Heart left ventricle (tissue), 16 donors: ENCODE measurements at regions not wholly inside any gene's neighbourhood (a gene's known extent, or its start where the extent isn't known, plus 50 kb on each side); places are given as distances from the start of the nearest gene placed in this dataset.

ENCODE experiments used
- ATAC-seq, 4 donors: fragments of 200-7000 bp; cut with Tn5 transposase; one replicate each; pipeline ENCODE4 v1.9.1; 2020 to 2022; ENCODE audit warnings: moderate library complexity in 4 of 4, mild to moderate bottlenecking in 3 of 4, moderate number of reproducible peaks in 1 of 4
- DNase-seq, 5 donors: peaks; one replicate each; pipeline ENCODE4 v3.0.0-alpha.2; 2020
- H3K27ac ChIP-seq, 12 donors: fragments of 200-600 bp; sonication (generic) in 4 of 12; one replicate each; pipeline versions ENCODE4 v1.5.0 to v1.8.0; 2016 to 2022; ENCODE audit warnings: mild to moderate bottlenecking in 2 of 12
- H3K27me3 ChIP-seq, 9 donors: fragments of 200-600 bp; sonication (generic) in 2 of 9; one replicate each; pipeline versions ENCODE4 v1.5.1 to v1.8.0; 2016 to 2022; ENCODE audit warnings: mild to moderate bottlenecking in 3 of 9
- H3K36me3 ChIP-seq, 9 donors: fragments of 200-600 bp; sonication (generic) in 2 of 9; one replicate each; pipeline versions ENCODE4 v1.5.0 to v1.8.0; 2018 to 2022; ENCODE audit warnings: mild to moderate bottlenecking in 2 of 9
- H3K4me1 ChIP-seq, 12 donors: fragments of 200-600 bp; sonication (generic) in 4 of 12; one replicate each; pipeline versions ENCODE4 v1.5.0 to v1.8.0; 2016 to 2022; ENCODE audit warnings: mild to moderate bottlenecking in 3 of 12
- H3K4me3 ChIP-seq, 12 donors: fragments of 200-600 bp; sonication (generic) in 4 of 12; one replicate each; pipeline versions ENCODE4 v1.5.0 to v1.8.0; 2017 to 2022; ENCODE audit warnings: mild to moderate bottlenecking in 9 of 12, moderate library complexity in 4 of 12
- H3K9me3 ChIP-seq, 12 donors: fragments of 200-600 bp; sonication (generic) in 4 of 12; one replicate each; pipeline versions ENCODE4 v1.5.0 to v1.8.0; 2016 to 2022; ENCODE audit warnings: mild to moderate bottlenecking in 1 of 12
- CTCF ChIP-seq, 12 donors: fragments of 200-600 bp; sonication (generic) in 4 of 12; IDR thresholded peaks; one replicate each; pipeline versions ENCODE4 v1.5.0 to v1.8.0; 2018 to 2022; ENCODE audit warnings: antibody characterized with exemption in 12 of 12, mild to moderate bottlenecking in 5 of 12
- POLR2A ChIP-seq, 2 donors: fragments of 450-650 bp; IDR thresholded peaks; one replicate each; pipeline ENCODE4 v1.6.1; 2017; ENCODE audit warnings: antibody characterized with exemption in 2 of 2, mild to moderate bottlenecking in 2 of 2, moderate library complexity in 2 of 2
- WGBS, 4 donors: extraction: QIAGEN DNeasy Blood & Tissue Kit in 2 of 4; methylation state at CpG; one replicate each; pipeline versions ENCODE4 v1.1.5 to v1.1.7; 2013 to 2018; 5-methylcytosine and 5-hydroxymethylcytosine counted together
- intact Hi-C, 10 donors: fragments of 100-400 bp; cut with DNase I; formaldehyde crosslinking; loops; one replicate each; pipeline versions ENCODE4 v1.11.1 to v1.14.2; 2022
- donor health status: ischemic (EF 13 %, LVEDD 7.1; RV severe dilation, severe dysfunction).
- donor health status: healthy with polysubstance abuse.
- donor health status: DM: no; HTN: yes; CAD: no.
- donor health status: DM: no; HTN: no; CAD: no.
- donor health status: ischemic (EF 25% LVEDD 6.9; RV normal size, moderate dysfunction).
- donor health status: ischemic (EF 25% LVEDD 5.7; RV mildly dilated, moderate dysfunction).
- donor health status: healthy.
- donor health status: DM: yes; HTN: yes; CAD: no.
- donor health status: ischemic (EF 35%, LVEDD 5.7; RV mildly dilated, moderate dysfunction).
- donor health status: nonischemic (EF 11% LVEDD 7.7; RV severe dilation, severe dysfunction).
- donor health status: DM: yes; HTN: yes; CAD: no.
- donor health status: PGD.
- donor health status: ischemic (EF 29% LVEDD 5.4; RV normal size, mild dysfunction).
- donor health status: nonischemic (EF 23%, LVEDD 6.1; RV moderate dilation, normal function).

GRCh38 chr6:14210077-14210476 lies 92.5 kb downstream of the CD83 start:
- DNase-seq, result no peak
- Histone ChIP-seq H3K27ac (peak overlapping the region in 8 of 12 donors; percentile 82 to 95 (median 90)), H3K36me3 (no peaks in the 10 kb centered on the region), H3K4me3 (peak overlapping the region in 8 of 12 donors; percentile 73 to 90 (median 78)), H3K4me1 (peaks cover 0 to 23% (median 15%) of the 10 kb centered on the region in 12 donors), H3K27me3 (no peaks in the 10 kb centered on the region), H3K9me3 (no peaks in the 10 kb centered on the region)
- intact Hi-C loops, result loop anchor here (2.0 to 10.0 kb wide), 28 partner anchors 215 to 1415 kb away; partner anchors contain the start of gene JARID2 (in 3 of the 10)
- TF ChIP-seq POLR2A (IDR thresholded peaks at IDR 0.05) (no peak), CTCF (IDR thresholded peaks at IDR 0.05) (no peak)
- ATAC-seq, result no peak
- 61 to 71% (median 65%) methylated on average over 10 of the region's 10 CpGs for WGBS, 4 donors

DNA sequence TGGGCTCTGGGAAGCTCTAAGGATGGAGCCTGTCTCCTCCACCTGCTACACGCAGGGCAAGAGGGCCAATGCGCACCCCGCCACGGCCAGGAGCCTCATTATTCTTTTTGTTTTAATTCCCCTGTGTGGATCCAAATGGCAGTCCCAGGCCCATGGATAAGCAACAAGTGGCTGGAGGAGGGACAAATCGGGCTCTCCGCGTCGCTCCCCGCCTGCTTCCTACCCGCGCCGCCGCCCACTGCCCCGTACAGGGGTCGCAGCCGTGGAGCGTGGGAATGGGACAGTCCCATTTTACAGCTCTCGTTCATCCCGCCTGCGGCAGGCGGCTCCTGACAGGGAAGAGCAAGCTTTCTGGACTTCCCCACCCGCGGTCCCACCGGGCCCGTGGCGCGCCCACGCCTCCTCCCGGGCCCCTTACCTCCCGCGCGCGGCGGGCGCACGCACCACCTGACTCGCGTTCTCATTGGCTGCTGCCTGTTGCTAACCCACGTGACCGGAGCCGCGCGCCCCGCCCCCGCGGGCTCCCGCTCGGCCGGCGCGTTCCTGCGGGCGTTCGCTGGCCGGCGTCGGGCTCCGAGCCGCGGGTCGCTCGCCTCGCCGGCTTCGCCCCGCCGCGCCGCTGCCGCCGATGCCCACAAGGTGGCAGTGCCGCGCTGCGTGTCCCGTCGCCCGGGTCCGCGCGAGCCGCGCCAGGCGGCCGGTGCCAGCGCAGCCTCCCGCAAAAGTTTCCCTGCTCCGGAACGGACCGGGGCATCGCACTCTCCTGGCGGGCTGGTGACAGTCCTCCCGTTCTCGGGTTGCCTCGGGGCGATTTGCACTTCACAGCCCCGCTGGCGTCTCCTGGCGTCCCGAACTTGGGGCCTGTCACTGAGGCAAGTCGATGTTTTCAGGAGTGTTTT lies 93.3 kb downstream of the CD83 start:
- Histone ChIP-seq H3K36me3 (no peaks in the 10 kb centered on the region), H3K4me1 (peaks cover 0 to 23% (median 15%) of the 10 kb centered on the region in 12 donors), H3K9me3 (no peaks in the 10 kb centered on the region), H3K27ac (peak overlapping the region; percentile 82 to 95 (median 88)), H3K4me3 (peak overlapping the region; percentile 53 to 90 (median 78)), H3K27me3 (no peaks in the 10 kb centered on the region)
- TF ChIP-seq CTCF (IDR thresholded peaks at IDR 0.05), result peak; percentile 28 to 98 (median 72)
- TF ChIP-seq POLR2A (IDR thresholded peaks at IDR 0.05), result peak in 1 of 2 donors; percentile 69
- ATAC-seq, result peak; percentile 90 to 97 (median 95)
- peak; percentile 96 to 97 (median 96) for DNase-seq
- intact Hi-C loops, result loop anchor here (1.0 to 10.0 kb wide), 32 partner anchors 214 to 1414 kb away; partner anchors contain the start of gene JARID2 (in 4 of the 10)
- 1 to 2% (median 1%) methylated on average over 48 to 100 of the region's 100 CpGs for WGBS, 4 donors

DNA sequence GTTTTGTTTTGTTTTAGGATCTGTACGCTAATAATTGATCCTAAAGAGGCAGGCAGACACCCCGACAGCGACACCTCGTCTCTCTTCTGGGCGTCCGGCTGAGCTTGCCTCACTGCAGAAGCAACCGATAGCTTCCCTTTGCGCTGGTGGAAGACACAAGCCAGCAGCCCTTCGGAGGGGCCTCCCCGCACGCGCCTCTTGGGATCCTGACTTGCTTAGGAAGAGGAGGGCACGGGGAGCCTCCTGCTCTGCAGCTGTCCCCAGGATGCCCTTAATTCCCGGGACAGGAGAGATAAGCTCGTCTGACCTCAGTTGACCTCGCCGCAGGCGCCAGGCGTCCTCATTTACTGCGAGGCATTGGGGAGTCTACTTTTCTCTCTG lies 94.0 kb downstream of the CD83 start:
- peak; percentile 21 to 65 (median 46) for ATAC-seq
- H3K27ac ChIP-seq, result peak overlapping the region; percentile 63 to 95 (median 85)
- no peaks in the 10 kb centered on the region for H3K27me3 ChIP-seq
- DNase-seq, result peak; percentile 68 to 82 (median 74)
- intact Hi-C loops, result loop anchor here (1.0 to 10.0 kb wide), 32 partner anchors 213 to 1413 kb away; partner anchors contain the start of gene JARID2 (in 4 of the 10)
- H3K4me1 ChIP-seq, result peaks cover 0 to 23% (median 15%) of the 10 kb centered on the region in 12 donors
- TF ChIP-seq CTCF (IDR thresholded peaks at IDR 0.05) (peak in 2 of 12 donors; percentile 6), POLR2A (IDR thresholded peaks at IDR 0.05) (no peak)
- no peaks in the 10 kb centered on the region for H3K36me3 ChIP-seq
- no peaks in the 10 kb centered on the region for H3K9me3 ChIP-seq
- 2 to 7% (median 5%) methylated on average over 12 to 20 of the region's 20 CpGs for WGBS, 4 donors
- peak overlapping the region in 11 of 12 donors; percentile 44 to 90 (median 77) for H3K4me3 ChIP-seq

- intact Hi-C loops, result loop anchor here (5.0 to 10.0 kb wide), 26 partner anchors 213 to 1413 kb away; partner anchors contain the start of gene JARID2 (in 2 of the 10)
- H3K36me3 ChIP-seq, result no peaks in the 10 kb centered on the region
- ATAC-seq (no peak), DNase-seq (no peak)
- H3K27ac ChIP-seq, result peak overlapping the region in 8 of 12 donors; percentile 79 to 95 (median 88)
- no peak for TF ChIP-seq POLR2A (IDR thresholded peaks at IDR 0.05)
- TF ChIP-seq CTCF (IDR thresholded peaks at IDR 0.05), result no peak
- H3K4me3 ChIP-seq, result peak overlapping the region in 7 of 12 donors; percentile 53 to 90 (median 79)
- WGBS, 4 donors, result 46 to 49% (median 49%) methylated on average over 8 of the region's 8 CpGs
- peaks cover 0 to 23% (median 15%) of the 10 kb centered on the region in 12 donors for H3K4me1 ChIP-seq
- no peaks in the 10 kb centered on the region for H3K9me3 ChIP-seq
- no peaks in the 10 kb centered on the region for H3K27me3 ChIP-seq
Observed at GRCh38 chr6:14212020-14212419, 94.4 kb downstream of the CD83 start.
